Fibroblast of skin of right biceps (primary cell): ENCODE measurements at regions not wholly inside any gene's neighbourhood (a gene's known extent, or its start where the extent isn't known, plus 50 kb on each side); places are given as distances from the start of the nearest gene placed in this dataset.
"Not testable (repeated sequence)": the region's sequence is repeated elsewhere in the genome, so short reads cannot be mapped to it uniquely, and the experiment has no call there.

Experiments
- DNase-seq: peaks from one replicate; pipeline ENCODE4 v3.0.0-alpha.2; 2013

DNA sequence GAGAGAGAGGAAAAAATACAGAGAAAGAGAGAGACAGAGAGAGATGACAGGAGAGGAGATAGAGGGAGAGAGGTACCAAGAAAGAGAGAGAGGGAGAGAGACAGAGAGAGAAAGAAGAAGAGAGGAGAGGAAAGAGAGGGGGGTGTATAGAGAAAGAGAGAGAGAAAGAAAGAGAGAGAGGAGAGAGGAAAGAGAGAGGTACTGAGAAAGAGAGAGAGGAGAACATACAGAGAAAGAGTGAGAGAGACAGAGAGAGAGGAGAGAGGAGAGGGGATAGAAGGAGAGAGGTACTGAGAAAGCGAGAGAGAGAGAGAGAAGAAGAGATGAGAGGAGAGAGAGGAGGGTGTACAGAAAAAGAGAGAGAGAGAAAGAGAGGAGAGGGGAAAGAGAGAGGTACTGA lies 269.4 kb downstream of the CRLF2 start:
- no peak for DNase-seq

- no peak for DNase-seq
Measured at GRCh38 chrX:940691-941090, 271.8 kb downstream of the CRLF2 start.

GRCh38 chrX:936979-937769 lies 275.3 kb downstream of the CRLF2 start:
- no peak for DNase-seq

DNA sequence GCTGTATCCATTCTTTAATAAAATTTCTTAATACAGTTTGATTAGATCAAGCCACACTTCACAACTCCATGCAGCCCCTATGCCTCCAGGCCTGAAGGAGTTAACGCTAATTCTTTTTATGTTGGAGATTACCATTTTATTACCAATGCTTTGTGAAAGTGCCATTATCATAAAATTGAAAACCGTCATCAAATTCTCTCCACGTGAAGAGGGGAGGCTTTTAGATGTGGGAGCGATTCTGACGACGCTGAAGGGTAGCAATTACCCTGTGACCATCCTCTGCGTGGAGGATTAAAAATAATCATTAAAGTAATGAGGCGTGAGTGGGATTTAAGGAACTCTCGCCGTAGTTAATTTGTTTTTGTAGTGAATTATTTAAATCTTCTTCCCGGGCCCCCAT lies 278.8 kb downstream of the CRLF2 start:
- DNase-seq: no peak

DNA sequence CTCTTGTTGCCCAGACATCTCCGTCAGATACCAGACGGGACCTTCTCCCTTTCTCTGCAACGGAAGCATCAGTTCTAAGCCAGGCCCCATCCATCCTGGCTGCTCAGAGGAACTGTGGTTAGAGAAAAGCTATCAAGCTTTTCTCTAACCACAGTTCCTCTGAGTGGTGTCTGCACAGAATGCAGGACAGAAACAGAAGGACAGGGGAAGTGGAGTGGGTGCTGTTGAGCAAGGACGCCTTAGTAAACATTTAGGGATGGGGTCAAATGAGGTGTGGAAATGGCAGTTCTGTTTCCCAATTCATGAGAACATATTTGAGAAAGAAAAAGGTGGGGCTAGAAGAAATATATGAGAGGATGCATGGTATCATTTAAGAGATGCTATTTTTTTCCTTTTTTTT lies 283.8 kb downstream of the CRLF2 start:
- DNase-seq: no peak

DNA sequence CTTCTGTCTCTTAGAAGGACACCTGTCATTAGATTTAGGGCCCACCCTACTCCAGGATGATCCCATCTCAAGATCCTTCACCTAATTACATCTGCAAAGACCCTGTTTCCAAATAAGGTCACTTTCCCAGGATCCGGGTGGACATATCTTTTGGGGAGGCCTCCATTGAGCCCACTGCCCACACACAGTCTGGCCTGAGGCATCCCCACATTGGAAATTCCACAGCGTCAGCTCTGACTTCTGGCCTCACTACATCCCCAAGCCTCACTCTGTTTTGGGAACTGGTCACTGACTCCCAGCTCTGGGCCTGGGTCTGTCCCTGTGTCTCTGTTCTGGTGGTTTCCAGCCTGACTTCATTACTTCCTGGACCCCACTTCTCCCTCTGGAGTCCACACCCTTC lies 285.5 kb downstream of the CRLF2 start:
- DNase-seq: no peak

DNA sequence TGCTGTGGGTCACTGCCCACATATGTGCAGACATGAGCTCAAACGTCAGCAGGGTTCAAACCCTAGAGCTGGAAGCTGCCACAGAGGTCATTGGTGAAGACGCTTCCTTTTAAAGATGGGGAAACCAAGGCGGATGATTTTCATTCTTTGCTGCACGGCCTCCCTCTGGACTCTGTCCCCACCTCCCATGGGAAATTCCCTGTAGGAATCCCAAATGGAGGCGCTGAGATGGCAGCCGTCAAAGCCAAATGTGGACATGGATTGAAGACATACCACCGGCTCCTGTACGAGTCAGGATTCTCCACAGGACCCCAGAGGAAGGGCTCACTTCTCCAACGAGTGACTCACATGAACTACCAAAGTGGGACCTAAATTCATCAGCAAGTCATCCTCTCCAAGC lies 286.4 kb downstream of the CRLF2 start:
- no peak for DNase-seq

GRCh38 chrX:925652-926061 lies 286.8 kb downstream of the CRLF2 start:
- DNase-seq: no peak

- DNase-seq: no peak
Measured at GRCh38 chrX:925094-925493, 287.4 kb downstream of the CRLF2 start.

- DNase-seq: no peak
Measured at GRCh38 chrX:924017-924416, 288.4 kb downstream of the CRLF2 start.

DNA sequence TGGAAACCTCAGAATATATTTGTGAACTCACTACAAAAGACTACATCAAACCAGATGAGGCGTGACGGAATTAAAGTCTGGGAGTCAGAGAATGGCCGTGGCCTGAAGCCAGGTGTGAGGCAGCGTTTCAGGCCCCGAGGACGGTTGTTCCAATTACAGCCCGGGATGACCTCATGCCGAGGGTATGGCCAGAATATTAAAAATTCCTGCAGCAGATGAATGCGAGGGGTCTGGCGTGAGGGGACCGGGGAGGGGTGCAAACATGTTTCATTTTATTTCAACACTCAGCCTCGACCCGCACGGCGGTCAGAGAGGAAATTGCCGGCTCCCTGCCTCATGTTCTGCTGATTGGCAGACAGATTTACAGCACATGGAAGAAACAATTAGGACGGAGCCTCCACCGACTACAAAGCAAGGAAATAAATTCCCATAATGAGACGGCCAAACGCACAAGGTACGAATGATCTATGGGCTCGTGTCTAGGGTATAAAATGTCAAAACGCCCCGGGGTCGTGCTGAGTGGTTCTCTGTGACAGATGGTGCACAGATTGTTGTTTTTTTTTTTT lies 289.7 kb downstream of the SHOX start:
- DNase-seq: peak; percentile 90

DNA sequence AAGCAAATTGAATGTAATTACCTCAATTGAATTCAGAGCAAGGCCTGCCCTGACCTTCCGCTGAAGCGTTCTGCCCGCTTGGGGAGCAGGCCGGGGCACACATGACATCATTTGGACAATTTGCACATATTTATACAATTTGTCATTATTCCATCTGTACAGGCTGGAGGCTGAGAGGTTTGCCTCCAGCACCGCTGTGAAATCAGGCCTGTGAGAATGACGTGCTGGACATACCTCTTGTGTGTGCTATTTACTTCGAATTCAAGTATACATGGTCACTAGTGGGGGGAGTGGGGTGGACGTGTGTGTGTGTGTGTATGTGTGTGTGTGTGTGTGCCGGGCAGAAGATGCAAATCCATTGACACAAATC lies 285.6 kb downstream of the SHOX start:
- peak; percentile 38 for DNase-seq

- DNase-seq: no peak
Measured at GRCh38 chrX:915427-916229, 285.0 kb downstream of the SHOX start.

GRCh38 chrX:914206-914605 lies 283.6 kb downstream of the SHOX start:
- DNase-seq: no peak

GRCh38 chrX:912677-913076 lies 282.1 kb downstream of the SHOX start:
- DNase-seq: no peak

DNA sequence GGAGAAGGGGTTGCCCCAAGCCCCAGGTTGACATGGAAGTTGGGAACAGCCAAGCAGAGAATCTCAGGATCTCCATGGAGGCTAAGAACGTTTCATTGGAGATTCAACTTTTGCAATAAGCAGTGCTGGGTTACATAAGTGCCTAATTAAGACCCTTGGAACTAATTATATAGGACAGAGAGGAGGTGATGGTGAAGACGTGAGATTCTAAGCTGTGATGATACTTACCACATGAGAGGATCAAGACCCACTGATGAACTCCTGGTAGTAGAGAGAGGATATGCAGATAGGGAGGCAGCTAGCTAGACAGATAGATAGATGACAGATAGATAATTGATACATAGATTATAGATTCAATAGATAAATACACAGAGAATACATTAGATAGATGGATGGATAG lies 278.5 kb downstream of the SHOX start:
- DNase-seq: not testable (repeated sequence)

- no peak for DNase-seq
Measured at GRCh38 chrX:906586-906985, 276.0 kb downstream of the SHOX start.

DNA sequence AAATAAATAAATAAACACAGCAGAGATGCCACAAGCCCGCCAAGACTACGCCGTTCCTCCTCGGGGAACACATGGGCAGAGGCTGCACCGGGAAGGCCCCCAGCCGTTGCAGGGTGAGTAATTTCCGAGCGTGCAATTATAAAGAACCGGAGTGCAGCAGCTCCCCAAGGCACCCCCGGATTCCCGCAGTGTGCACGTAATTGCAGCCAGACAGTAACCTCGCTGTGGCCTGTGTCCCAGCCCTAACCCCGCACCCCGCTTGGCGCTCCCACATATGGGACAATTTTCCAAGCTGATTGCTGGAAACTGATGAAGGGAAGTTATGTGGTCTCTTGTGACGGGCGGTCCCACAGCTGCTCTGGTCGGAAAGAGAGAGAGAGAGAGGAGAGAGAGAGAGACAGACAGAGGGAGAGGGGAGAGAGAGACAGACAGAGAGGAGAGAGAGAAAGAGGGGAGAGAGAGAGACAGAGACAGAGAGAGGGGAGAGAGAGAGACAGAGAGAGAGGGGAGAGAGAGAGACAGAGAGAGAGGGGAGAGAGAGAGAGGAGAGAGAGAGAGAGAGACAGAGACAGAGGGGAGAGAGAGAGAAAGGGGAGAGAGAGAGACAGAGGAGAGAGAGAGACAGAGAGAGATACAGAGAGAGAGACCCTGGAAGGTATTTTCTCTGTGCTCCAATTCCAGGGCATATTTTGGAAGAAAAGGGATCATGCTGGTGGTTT lies 275.4 kb downstream of the SHOX start:
- peak; percentile 46 for DNase-seq

DNA sequence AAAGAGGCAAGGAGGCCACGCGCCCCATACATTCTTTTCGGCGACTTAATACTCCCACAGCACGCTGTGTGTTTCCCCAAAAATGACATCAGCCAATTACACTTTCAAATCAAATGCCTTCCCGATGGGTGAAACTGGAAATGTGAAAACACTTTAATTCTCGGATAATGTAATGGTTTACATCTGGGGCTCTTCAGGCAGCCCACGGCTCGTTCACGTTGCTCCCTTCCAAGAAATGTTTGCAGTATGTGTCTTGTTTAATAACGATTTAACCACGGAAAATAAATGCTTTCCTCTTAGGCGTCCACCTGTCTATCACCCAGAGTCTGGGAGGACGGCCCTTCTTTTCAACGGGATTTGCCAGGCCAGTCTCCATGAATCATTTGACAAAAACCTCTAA lies 272.5 kb downstream of the SHOX start:
- peak; percentile 42 for DNase-seq

DNA sequence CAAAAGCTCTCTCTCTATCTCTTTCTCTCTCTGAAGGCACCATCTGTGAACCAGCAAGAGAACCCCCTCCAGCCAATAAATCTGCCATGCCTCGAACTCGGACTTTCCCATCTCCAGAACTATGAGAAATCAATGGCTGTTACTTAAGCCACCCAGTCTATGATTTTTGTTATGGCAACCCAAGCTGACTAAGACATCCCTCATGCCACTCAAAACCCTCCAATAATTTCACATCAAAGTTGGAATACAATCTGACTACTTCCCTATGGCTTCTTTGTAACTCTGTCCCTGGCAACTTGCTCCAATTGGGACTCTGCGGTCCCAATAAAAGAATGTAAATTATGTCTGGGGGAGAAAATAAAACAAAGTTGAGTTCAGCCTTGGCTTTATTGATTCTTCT lies 265.7 kb downstream of the SHOX start:
- DNase-seq: no peak

GRCh38 chrX:889966-890651 lies 259.5 kb downstream of the SHOX start:
- DNase-seq: no peak

DNA sequence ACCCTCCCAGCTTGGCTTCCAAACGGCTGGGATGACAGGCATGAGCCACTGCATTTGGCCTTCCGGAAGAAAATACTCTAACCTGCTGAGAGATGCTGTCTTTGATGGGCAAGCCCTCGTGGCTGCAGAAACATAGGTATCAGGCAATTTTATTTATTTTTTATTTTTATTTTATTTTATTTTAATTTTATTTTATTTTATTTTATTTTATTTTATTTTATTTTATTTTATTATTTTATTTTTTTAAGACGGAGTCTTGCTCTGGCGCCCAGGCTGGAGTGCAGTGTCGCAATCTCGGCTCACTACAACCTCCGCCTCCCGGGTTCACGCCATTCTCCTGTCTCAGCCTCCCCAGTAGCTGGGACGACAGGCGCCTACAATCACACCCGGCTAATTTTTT lies 257.1 kb downstream of the SHOX start:
- DNase-seq: not testable (repeated sequence)

DNA sequence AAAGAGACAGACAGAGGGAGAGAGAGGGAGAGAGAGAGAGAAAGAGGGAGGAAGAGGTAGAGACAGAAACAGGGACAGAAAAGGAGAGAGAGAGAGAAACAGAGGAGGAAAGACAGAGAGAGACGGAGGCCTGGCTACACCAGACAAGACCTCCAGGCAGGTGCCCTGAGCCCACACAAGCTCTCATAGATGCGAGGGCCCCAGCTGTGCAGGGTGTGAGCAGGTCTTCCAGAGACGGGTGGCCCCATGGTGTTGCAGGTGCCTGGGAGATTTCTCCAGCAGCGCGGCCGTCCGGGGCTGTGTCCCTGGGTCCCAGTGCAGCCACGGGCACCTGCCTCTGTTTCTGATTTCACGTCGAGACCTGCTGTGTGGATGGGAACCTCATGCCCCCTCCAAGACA lies 253.0 kb downstream of the SHOX start:
- no peak for DNase-seq
